GM18907 (cell line): ENCODE measurements at regions not wholly inside any gene's neighbourhood (a gene's known extent, or its start where the extent isn't known, plus 50 kb on each side); places are given as distances from the start of the nearest gene placed in this dataset.
"Not testable (repeated sequence)": the region's sequence is repeated elsewhere in the genome, so short reads cannot be mapped to it uniquely, and the experiment has no call there.

Experiments
- ATAC-seq: cut with Tn5 transposase; IDR thresholded peaks from one replicate; pipeline ENCODE4 v1.9.1; 2021; ENCODE audit warnings: mild to moderate bottlenecking, moderate library complexity; ENCODE audit not compliant: unreplicated experiment

- not testable (repeated sequence) for ATAC-seq
Measured at GRCh38 chr2:200201839-200202238, 104.7 kb upstream of the SPATS2L start.

DNA sequence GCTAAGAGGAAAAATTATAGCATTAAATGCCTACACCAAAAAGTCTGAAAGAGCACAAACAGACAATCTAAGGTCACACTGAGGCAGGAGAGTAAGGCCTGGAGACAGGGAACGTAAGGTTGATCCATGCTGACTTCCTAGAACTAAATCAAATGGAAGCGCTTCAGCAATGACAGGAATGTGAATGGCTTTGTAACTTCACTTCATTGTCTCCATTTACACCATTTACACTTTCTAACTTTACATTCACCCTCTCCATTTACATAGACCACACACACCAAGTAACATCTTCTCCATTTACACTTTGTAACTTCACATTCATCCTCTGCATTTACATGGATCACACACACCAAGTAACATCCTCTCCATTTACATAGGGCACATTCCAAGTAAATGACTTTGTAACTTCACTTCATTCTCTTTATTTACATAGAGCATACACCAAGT lies 103.1 kb upstream of the SPATS2L start:
- ATAC-seq, result no peak

DNA sequence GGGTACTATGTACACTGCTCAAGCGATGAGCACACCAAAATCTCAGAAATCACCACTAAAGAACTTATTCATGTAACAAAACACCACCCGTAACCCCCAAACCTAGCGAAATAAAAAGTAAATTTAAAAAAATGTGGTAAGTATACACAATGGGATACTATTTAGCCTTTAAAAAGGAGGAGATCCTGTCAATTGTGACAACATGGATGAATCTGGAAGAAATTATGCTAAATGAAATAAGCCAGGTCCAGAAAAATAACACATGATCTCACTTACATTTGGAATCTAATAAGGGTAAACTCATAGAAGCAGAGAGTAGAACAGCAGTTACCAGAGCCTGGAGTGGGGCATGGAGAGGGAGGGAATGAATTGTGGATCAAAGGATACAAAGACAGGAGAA lies 98.5 kb upstream of the SPATS2L start:
- no peak for ATAC-seq

GRCh38 chr2:200209030-200209429 lies 97.5 kb upstream of the SPATS2L start:
- no peak for ATAC-seq

DNA sequence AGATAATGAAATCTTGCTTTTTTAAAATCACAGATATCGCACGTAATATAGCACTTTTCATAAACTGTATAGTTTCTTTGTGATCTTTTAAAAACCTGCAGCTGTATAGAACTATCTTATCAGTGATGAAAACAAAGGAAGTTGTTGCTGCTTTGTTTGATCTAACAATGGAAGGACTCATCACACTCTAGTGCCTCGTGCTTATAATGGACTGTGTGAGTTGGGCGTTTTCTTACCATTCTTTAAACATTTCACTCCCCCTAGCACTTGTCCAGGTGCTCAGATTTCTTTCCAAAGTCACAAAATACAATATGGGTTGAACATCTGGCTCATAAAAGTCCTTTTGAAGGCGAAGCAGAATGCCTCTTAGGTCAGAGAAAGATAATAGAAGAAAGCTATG lies 94.8 kb upstream of the SPATS2L start:
- ATAC-seq, result no peak

DNA sequence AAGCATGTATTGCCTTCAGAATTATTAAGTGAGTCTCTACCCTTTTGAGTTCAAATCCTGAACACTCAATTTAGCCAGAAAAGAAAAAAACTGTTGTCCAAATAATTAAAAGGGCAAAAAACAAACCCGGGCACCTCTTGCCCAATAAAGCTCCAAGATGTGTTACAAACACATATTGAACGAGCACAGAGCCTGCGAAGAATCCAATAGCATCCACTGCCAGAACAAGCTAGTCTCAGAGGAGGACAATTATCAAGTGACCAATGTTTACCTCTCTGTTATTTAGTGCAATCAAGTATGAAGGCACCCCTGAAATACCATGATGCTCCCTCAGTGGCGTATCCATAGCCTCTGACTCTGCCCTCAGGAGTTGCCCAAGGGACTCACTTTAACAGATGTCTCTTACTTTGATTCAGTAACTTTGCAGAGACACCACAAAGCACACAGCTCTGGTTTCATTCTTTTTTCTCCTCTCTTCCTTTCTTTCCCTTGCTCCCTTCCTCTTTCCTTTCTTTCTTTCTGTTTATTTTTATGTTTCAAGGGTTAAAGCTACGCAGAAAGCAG lies 93.5 kb upstream of the SPATS2L start:
- no peak for ATAC-seq

DNA sequence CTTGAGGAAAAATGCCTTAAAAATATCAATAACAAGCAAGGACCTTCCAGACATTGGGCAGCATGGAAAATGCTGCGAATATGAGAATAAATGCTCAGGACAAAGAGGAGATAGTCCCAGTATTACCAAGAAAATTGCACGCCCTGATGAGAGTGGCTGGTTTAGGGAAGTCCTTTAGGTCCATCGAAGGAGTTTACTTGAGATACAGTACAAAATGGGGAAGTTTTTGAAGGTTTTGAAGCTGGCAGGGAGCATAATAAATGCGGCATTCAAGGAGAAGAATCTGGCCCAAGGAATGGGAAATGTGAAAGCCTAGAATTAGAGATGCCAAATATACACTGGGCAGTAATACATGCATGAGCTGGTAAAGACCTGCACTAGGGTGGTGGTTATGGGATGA lies 90.2 kb upstream of the SPATS2L start:
- ATAC-seq, result no peak

DNA sequence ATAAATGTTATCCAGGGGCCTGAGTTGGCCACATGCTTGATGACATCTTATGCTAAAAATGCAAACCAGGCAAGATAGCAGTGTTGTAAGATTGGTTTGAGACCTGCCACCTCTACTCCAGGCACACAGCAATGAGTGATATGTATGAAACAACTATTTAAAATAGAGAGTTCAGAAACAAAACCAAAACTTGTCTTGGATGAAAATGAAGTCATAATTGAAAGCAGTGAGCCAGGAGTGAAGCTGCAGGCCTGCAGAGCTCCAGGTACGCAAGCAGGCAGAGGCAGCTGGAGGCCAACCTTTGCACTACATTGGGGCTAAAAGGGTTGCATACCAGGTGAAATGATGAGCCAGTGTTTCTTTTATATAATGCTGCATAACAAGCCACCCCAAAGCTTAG lies 89.2 kb upstream of the SPATS2L start:
- no peak for ATAC-seq

- no peak for ATAC-seq
Measured at GRCh38 chr2:200218645-200219044, 87.8 kb upstream of the SPATS2L start.

DNA sequence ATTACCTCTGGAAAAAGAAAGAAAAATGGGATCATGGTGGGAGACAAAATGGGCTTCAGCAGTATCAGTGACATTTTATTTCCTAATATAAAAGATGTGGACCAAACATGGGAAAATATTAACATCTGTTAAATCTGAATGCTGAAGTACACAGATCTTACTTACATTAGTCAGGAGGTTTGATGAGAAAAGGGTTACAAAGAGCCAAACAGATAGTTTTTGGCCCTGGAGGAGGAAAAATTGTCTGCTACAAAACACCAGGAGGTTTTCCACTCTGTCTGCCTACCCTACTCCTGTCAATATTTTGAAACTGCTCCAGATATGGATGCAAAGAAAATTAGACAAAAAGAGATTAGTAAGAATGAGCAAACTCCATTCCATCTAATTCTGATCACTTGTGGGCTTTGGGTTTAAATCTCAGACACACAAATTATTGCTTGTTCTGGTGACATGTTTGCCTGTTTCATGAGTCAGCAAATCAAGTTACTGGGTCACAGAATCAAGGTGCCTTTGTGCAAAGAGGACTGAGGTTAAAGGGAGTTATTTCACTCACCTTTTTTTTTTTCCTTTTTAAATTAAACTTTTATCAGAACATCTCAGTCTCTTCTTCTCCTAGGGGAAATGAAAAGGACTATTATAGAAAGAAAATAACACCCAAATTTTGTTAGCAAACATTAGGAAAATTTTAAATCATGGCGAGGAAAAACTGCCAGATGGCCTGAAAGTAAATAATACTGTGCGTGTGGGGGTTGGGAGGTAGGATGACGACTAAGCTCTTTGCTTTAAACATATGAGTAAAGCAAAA lies 87.0 kb upstream of the SPATS2L start:
- no peak for ATAC-seq

GRCh38 chr2:200220251-200220650 lies 86.2 kb upstream of the SPATS2L start:
- ATAC-seq, result no peak

GRCh38 chr2:200221055-200221955 lies 85.2 kb upstream of the SPATS2L start:
- no peak for ATAC-seq

DNA sequence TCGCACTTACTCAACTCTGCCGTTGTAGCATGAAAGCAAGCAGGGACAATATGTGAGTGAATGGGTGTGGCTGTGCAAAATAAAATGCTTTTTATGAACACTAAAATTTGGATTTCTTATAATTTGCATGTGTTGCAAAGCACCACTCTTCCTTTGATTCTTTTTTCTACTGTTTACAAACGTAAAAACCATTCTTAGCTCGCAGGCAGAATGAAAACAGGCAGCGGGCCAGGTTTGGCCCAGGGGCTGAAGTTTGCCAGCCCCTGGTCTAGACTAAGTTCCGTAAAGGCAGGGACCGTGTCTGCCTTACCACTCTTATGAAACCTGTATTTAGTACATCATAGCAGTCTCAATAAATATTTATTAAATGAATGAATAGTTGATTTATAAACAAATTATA lies 83.7 kb upstream of the SPATS2L start:
- no peak for ATAC-seq

GRCh38 chr2:200223205-200223784 lies 83.2 kb upstream of the SPATS2L start:
- ATAC-seq, result no peak

DNA sequence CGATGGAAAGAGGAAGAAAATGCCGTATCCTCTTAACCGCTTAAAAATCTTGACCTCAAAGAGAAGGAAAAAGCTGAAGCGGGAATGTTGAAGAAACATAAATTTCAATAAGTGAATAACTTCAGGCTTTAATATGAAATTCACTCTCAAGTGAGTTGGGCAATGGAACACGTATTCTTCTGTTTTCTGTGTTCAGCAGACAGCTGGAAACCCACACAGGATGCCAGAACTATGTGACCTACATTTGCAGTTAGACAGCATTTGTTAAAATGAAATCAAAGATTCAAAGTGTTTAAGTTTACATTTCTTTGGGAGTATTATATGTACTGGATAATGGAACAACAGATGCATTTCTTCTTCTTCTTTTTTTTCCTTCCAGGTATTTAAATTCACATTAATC lies 80.5 kb upstream of the SPATS2L start:
- ATAC-seq, result no peak

GRCh38 chr2:200226451-200227426 lies 79.8 kb upstream of the SPATS2L start:
- ATAC-seq, result no peak

DNA sequence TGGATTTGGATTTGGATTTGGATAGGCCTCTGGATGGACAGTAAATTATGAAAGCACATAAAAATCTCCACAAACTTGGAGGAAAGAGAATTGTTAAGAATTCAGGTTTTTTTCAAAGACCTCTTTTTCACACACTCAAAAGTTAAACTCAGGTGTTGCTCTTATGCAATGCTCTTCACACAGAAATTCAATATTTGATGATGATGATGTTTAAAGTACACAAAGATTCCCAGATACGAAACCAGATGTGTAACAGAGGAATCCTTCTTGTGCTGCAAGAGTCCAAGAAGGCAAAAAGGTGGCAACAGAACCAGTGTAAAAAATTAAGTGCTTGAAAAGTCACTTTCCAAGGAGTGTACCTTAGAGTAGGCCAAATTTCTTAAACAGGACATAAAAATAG lies 75.8 kb upstream of the SPATS2L start:
- no peak for ATAC-seq

GRCh38 chr2:200235533-200235932 lies 71.0 kb upstream of the SPATS2L start:
- ATAC-seq, result no peak

GRCh38 chr2:200239216-200239615 lies 67.3 kb upstream of the SPATS2L start:
- ATAC-seq, result no peak

DNA sequence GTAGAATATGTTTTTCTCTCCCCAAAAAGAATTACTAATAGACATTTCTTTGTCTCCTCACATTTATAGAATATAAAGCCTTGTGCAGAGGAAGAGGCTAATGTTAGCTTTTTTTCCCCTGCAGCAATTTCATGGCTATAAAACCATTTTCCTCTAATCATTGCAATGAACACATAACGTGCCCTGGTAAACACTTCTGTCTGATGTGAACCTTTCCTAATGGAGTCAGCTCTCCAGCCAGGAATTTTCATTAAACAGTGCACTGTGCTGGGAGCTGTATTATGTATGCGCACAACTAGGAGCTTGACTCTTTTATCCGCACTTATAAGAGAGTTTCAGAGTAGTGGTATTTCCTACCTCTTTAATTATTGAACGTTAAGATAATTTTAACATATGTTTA lies 63.9 kb upstream of the SPATS2L start:
- no peak for ATAC-seq
